ENCODE measurements at regions not wholly inside any gene's neighbourhood (a gene's known extent, or its start where the extent isn't known, plus 50 kb on each side); places are given as distances from the start of the nearest gene placed in this dataset.

DNA sequence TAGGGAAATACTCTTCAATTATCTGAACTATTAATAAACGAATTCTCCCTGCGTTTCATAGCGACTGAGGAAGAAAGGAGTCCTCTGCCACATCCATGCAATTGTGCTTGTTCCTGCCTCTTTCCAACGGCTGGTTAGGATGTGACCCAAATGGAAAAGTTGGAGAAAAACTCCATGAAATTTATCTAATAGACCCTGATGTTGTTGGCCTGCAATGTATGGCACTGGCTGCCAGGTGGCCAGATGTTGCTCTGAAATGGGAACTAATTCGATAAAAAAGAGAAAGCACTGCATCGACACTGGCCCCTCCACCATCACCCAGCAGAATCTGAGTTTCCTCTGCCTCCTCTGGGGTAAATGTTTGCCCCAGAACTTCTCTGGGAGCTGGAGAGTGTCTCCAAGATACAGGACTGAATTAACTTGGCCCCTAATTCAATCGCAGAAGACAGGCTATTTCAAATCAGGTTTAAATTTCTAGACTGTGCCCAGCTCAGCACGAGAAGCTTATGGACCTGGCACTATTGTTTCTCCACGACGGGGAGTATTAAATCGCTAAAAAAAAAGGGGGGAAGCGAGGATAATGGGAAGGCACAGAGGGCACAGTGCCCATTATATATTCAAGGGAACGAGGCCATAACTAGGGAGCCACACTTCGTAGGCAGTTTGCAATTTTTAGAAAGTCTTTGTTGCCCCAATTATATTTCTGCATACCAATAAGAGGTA lies 103.9 kb downstream of the ZIC5 start:
- TF ChIP-seq, protein P1, sequence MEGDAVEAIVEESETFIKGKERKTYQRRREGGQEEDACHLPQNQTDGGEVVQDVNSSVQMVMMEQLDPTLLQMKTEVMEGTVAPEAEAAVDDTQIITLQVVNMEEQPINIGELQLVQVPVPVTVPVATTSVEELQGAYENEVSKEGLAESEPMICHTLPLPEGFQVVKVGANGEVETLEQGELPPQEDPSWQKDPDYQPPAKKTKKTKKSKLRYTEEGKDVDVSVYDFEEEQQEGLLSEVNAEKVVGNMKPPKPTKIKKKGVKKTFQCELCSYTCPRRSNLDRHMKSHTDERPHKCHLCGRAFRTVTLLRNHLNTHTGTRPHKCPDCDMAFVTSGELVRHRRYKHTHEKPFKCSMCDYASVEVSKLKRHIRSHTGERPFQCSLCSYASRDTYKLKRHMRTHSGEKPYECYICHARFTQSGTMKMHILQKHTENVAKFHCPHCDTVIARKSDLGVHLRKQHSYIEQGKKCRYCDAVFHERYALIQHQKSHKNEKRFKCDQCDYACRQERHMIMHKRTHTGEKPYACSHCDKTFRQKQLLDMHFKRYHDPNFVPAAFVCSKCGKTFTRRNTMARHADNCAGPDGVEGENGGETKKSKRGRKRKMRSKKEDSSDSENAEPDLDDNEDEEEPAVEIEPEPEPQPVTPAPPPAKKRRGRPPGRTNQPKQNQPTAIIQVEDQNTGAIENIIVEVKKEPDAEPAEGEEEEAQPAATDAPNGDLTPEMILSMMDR (IDR thresholded peaks at IDR 0.05): no peak
- no peak for DNase-seq (ENCODE audit: low spot score)
- Histone ChIP-seq H3K27ac (no peak overlapping the region), H3K4me3 (no peak overlapping the region)

DNA sequence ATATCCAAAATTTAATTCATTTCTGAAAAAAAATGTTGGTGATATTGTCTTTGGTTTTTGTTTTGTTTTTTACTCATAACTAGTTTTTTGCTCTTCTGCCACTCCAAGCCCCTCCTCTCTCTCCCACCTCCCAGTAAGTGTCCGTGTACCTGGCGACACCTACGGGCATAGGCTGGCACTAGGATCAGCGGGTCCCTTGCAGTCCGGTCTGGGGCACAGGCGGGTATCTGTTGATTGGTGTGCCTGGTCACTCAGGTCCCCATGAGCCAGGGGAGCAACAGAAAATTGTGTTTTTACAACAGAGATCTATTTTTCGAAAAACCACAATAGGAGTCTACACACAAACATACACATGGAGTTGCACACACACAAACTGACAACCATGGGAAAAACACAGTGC lies 104.8 kb downstream of the ZIC5 start:
- Histone ChIP-seq H3K4me3 (no peak overlapping the region), H3K27ac (no peak overlapping the region)
- no peak for DNase-seq (ENCODE audit: low spot score)
- TF ChIP-seq, protein P1 (IDR thresholded peaks at IDR 0.05): no peak

- Histone ChIP-seq H3K4me3 (no peak overlapping the region), H3K27ac (no peak overlapping the region)
- TF ChIP-seq, protein P1 (IDR thresholded peaks at IDR 0.05): no peak
- DNase-seq (ENCODE audit: low spot score): no peak
Observed at GRCh38 chr13:99865420-99865930, 106.1 kb downstream of the ZIC5 start.

DNA sequence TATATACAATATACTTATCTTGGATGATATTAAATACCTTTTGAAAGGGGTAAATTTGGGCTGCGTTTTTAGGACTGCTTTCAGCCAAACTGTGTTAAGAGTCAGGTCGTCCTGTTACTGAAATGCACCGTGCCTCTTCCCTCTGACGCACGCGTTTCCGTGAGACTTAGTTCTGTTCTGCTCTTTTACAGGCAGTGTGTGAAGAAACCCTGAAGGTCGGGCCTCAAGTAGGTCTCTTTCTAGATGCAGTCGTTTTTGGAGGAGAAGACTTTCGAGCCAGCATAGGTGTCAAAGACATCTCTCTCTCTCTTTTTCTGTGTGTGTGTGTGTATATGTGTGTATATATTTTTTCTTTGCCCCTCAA lies 107.0 kb downstream of the ZIC5 start:
- no peak overlapping the region for H3K4me3 ChIP-seq
- H3K27ac ChIP-seq: no peak overlapping the region
- no peak for DNase-seq (ENCODE audit: low spot score)
- TF ChIP-seq, protein P1 (IDR thresholded peaks at IDR 0.05): no peak

GRCh38 chr13:99863789-99864626 lies 107.6 kb downstream of the ZIC5 start:
- Histone ChIP-seq H3K27ac (no peak overlapping the region), H3K4me3 (no peak overlapping the region)
- TF ChIP-seq, protein P1 (IDR thresholded peaks at IDR 0.05): no peak
- no peak for DNase-seq (ENCODE audit: low spot score)

- TF ChIP-seq, protein P1 (IDR thresholded peaks at IDR 0.05): no peak
- Histone ChIP-seq H3K27ac (no peak overlapping the region), H3K4me3 (no peak overlapping the region)
- DNase-seq (ENCODE audit: low spot score): no peak
Observed at GRCh38 chr13:99862244-99862643, 109.3 kb downstream of the ZIC5 start.
